Osteoblast (primary cell): ENCODE measurements at regions not wholly inside any gene's neighbourhood (a gene's known extent, or its start where the extent isn't known, plus 50 kb on each side); places are given as distances from the start of the nearest gene placed in this dataset.

ENCODE experiments used
- DNase-seq: peaks from one replicate; pipeline ENCODE4 v3.0.0; 2011; ENCODE audit warnings: low spot score, mixed read lengths; ENCODE audit not compliant: insufficient read length; ENCODE audit errors: missing footprints
- H2AFZ ChIP-seq: 2 replicates; pipeline ENCODE4 v1.6.0; 2011; ENCODE audit warnings: mild to moderate bottlenecking, low read length
- H3K27ac ChIP-seq: 2 replicates; pipeline ENCODE4 v1.5.1; 2011; ENCODE audit warnings: mild to moderate bottlenecking, low read depth, low read length, moderate library complexity
- H3K27me3 ChIP-seq: 2 replicates; pipeline ENCODE4 v1.6.0; 2012; ENCODE audit warnings: mild to moderate bottlenecking, control low read depth, inconsistent platforms, low read length, moderate library complexity; ENCODE audit not compliant: insufficient read depth
- H3K36me3 ChIP-seq: 2 replicates; pipeline ENCODE4 v1.5.1; 2011; ENCODE audit warnings: mild to moderate bottlenecking, low read length, control low read depth, moderate library complexity; ENCODE audit not compliant: insufficient read depth
- H3K4me1 ChIP-seq: 2 replicates; pipeline ENCODE4 v1.5.1; 2011; ENCODE audit warnings: mild to moderate bottlenecking, low read length, control low read depth, moderate library complexity; ENCODE audit not compliant: insufficient read depth
- H3K4me2 ChIP-seq: 2 replicates; pipeline ENCODE4 v1.6.0; 2011; ENCODE audit warnings: mild to moderate bottlenecking, low read length; ENCODE audit not compliant: insufficient read depth
- H3K4me3 ChIP-seq: fragments of 200-600 bp; sonication (generic); 3 replicates; pipeline ENCODE4 v1.5.1; 2012; ENCODE audit warnings: mild to moderate bottlenecking, low read length, inconsistent platforms; ENCODE audit not compliant: insufficient read depth
- H3K79me2 ChIP-seq: 2 replicates; pipeline ENCODE4 v1.6.0; 2012; ENCODE audit warnings: mild to moderate bottlenecking, low read length, control low read depth, inconsistent platforms; ENCODE audit not compliant: insufficient read depth
- H3K9me3 ChIP-seq: 2 replicates; pipeline ENCODE4 v1.5.1; 2011; ENCODE audit warnings: low read depth, low read length, control low read depth
- H4K20me1 ChIP-seq: 2 replicates; pipeline ENCODE4 v1.6.0; 2012; ENCODE audit warnings: mild to moderate bottlenecking, low read length, control low read depth; ENCODE audit not compliant: insufficient read depth
- TF ChIP-seq, protein P1 (sequence below): IDR thresholded peaks from 2 replicates; pipeline ENCODE4 v1.5.1; 2011; ENCODE audit warnings: mild to moderate bottlenecking, low read depth, low read length, moderate library complexity; ENCODE audit errors: extremely low read depth

DNA sequence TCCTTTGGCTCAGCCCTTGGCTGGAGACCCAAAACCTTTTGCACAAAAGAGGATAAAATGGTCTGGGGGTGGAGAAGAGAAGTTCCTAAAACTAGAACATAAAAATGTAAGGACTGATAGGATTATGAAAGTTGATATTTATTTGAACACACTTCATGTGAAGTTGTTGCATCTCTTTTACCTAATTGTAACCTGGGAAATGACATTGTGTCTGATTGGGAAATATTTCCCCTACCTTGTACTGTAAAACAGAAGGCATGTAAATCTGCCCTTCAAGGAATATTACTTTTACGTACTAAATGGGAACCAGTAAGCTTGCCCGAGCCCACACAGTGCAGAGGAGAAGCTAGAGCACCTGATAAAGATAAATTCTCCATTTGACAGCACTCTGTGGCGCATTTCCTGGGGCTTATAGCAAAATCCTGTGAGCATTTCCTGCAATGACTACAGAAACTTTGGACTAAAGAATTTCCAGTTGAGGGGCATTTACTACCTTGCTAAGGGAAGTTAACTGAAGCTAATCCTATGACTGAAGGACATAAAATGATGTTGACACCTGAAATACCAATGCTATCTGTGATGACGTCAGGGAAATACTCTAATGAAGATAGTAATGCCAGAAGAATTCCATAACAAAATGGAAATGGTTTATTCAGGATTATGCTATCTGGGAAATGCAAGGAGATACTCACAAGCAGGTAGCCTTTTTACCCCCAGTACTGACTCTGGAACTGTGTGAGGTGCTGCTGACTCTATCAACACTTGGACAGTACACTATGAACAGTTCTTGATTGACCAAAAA lies 78.3 kb upstream of the LIFR start:
- no peak overlapping the region for H3K4me2 ChIP-seq
- no peak overlapping the region for H2AFZ ChIP-seq
- no peaks in the 10 kb centered on the region for H3K79me2 ChIP-seq
- TF ChIP-seq, protein P1, sequence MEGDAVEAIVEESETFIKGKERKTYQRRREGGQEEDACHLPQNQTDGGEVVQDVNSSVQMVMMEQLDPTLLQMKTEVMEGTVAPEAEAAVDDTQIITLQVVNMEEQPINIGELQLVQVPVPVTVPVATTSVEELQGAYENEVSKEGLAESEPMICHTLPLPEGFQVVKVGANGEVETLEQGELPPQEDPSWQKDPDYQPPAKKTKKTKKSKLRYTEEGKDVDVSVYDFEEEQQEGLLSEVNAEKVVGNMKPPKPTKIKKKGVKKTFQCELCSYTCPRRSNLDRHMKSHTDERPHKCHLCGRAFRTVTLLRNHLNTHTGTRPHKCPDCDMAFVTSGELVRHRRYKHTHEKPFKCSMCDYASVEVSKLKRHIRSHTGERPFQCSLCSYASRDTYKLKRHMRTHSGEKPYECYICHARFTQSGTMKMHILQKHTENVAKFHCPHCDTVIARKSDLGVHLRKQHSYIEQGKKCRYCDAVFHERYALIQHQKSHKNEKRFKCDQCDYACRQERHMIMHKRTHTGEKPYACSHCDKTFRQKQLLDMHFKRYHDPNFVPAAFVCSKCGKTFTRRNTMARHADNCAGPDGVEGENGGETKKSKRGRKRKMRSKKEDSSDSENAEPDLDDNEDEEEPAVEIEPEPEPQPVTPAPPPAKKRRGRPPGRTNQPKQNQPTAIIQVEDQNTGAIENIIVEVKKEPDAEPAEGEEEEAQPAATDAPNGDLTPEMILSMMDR, result no peak
- H3K9me3 ChIP-seq, result peaks cover 6% of the 10 kb centered on the region
- H3K4me1 ChIP-seq, result no peaks in the 10 kb centered on the region
- no peak for DNase-seq
- H3K36me3 ChIP-seq, result no peaks in the 10 kb centered on the region
- no peak overlapping the region for H3K27ac ChIP-seq
- peaks cover 13% of the 10 kb centered on the region for H3K27me3 ChIP-seq
- no peaks in the 10 kb centered on the region for H4K20me1 ChIP-seq
- H3K4me3 ChIP-seq, result no peak overlapping the region

DNA sequence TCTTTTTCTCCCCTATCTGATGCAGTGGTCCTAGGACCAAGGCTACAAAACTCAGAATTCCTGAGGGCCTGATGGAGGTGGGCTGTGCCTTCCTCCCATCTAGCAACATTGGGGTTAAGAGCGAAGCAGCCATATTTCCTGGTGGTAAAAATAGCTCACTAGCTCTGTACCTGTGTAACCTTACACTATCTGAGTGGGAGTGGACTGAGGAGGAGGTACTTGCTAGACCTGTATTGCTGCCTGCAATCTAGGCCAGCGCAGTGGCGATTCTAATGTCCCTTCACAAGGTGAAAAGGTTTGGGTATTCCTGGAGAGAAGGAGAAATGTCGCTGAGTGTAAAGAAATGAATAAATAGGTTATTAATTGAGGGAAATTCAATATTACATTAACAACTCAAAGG lies 80.2 kb upstream of the LIFR start:
- H3K4me2 ChIP-seq, result no peak overlapping the region
- no peaks in the 10 kb centered on the region for H3K36me3 ChIP-seq
- H2AFZ ChIP-seq, result no peak overlapping the region
- DNase-seq, result no peak
- peaks cover 6% of the 10 kb centered on the region for H3K9me3 ChIP-seq
- no peaks in the 10 kb centered on the region for H4K20me1 ChIP-seq
- no peak overlapping the region for H3K4me3 ChIP-seq
- H3K4me1 ChIP-seq, result no peaks in the 10 kb centered on the region
- no peaks in the 10 kb centered on the region for H3K79me2 ChIP-seq
- H3K27me3 ChIP-seq, result peaks cover 20% of the 10 kb centered on the region
- no peak overlapping the region for H3K27ac ChIP-seq
- TF ChIP-seq, protein P1, result no peak

DNA sequence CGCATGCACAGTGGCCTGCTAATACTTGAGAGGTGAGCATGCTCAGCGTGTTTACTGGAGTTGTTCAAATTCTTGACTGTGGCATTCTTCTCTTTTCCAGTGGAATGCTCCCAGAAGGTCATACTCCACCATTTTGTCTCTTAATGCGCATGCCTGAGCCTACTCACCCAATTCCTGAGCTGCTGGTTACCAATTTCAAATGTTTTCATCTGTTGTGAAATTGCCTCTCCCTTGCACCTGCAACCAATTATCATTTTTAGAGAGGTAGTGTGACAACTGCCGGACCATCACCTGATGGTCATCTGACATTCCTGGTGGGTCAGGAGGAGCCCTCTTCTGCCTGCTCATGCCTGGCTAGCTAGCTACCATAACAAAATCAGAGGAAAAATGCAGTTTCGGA lies 82.2 kb upstream of the LIFR start:
- no peaks in the 10 kb centered on the region for H3K4me1 ChIP-seq
- H3K36me3 ChIP-seq, result no peaks in the 10 kb centered on the region
- H3K27me3 ChIP-seq, result peaks cover 18% of the 10 kb centered on the region
- H3K4me3 ChIP-seq, result no peak overlapping the region
- no peak overlapping the region for H3K4me2 ChIP-seq
- no peaks in the 10 kb centered on the region for H3K79me2 ChIP-seq
- DNase-seq, result no peak
- no peak overlapping the region for H3K27ac ChIP-seq
- H4K20me1 ChIP-seq, result no peaks in the 10 kb centered on the region
- TF ChIP-seq, protein P1, result no peak
- H3K9me3 ChIP-seq, result no peaks in the 10 kb centered on the region
- H2AFZ ChIP-seq, result no peak overlapping the region

DNA sequence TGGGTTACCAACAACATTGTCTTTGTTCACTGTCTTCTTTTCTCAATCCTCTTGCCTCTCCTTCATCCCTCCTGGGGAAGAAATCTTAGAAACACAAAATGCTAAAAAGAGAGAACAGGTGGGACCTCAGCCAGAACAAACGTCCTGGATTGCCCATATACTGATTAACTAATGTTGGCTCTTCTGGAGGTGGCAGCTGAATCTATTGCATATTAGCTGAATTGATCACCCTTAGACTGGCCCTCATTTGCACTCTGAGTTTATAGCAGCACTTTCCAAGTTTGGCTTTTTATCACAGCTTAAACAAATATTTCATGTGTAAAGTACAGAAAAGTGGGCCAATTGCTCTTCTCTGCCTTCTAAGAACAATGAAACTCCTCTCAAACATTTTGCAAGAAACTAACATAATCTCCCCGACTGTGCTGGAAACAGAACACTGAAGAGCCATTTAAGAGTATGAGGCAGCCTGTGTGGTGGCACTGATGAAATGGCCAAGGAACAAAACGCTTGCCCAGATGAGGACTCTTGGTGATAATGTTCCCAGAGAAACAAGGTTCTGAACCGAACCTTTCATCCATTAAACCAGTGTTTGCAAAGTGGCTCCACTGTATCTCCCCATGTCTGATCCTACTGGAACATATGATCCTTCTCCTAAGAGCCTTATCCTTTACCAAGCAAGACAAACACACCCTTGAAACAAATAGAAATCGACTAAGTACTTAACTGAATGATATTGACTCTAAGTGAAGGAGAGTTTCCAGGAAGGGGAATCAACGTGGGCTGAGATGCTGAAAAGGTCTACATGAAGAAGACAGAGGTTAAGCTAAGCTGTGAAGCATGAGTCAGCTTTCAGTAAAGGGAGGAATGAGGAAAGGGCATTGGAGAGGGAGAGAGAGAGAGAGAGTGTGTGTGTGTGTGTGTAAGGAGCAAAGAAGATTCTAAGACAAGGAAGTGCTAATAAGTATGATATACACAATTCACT lies 83.2 kb upstream of the LIFR start:
- H3K4me2 ChIP-seq, result no peak overlapping the region
- H3K27me3 ChIP-seq, result peaks cover 14% of the 10 kb centered on the region
- no peaks in the 10 kb centered on the region for H3K9me3 ChIP-seq
- H4K20me1 ChIP-seq, result no peaks in the 10 kb centered on the region
- no peaks in the 10 kb centered on the region for H3K36me3 ChIP-seq
- no peak overlapping the region for H3K4me3 ChIP-seq
- TF ChIP-seq, protein P1, result no peak
- no peak overlapping the region for H2AFZ ChIP-seq
- no peak overlapping the region for H3K27ac ChIP-seq
- no peaks in the 10 kb centered on the region for H3K79me2 ChIP-seq
- no peaks in the 10 kb centered on the region for H3K4me1 ChIP-seq
- no peak for DNase-seq
